Heart left ventricle (tissue), 13 donors: ENCODE measurements at regions not wholly inside any gene's neighbourhood (a gene's known extent, or its start where the extent isn't known, plus 50 kb on each side); places are given as distances from the start of the nearest gene placed in this dataset.

Experiments
- POLR2A ChIP-seq, 2 donors: fragments of 450-650 bp; IDR thresholded peaks; one replicate each; pipeline ENCODE4 v1.6.1; 2017; ENCODE audit warnings: antibody characterized with exemption in 2 of 2, mild to moderate bottlenecking in 2 of 2, moderate library complexity in 2 of 2
- TF ChIP-seq, protein P1 (sequence below), 12 donors: fragments of 200-600 bp; sonication (generic) in 4 of 12; IDR thresholded peaks; one replicate each; pipeline versions ENCODE4 v1.5.0 to v1.8.0; 2018 to 2022; ENCODE audit warnings: antibody characterized with exemption in 12 of 12, mild to moderate bottlenecking in 5 of 12
- donor health status: ischemic (EF 13 %, LVEDD 7.1; RV severe dilation, severe dysfunction).
- donor health status: DM: no; HTN: yes; CAD: no.
- donor health status: DM: no; HTN: no; CAD: no.
- donor health status: ischemic (EF 25% LVEDD 6.9; RV normal size, moderate dysfunction).
- donor health status: ischemic (EF 25% LVEDD 5.7; RV mildly dilated, moderate dysfunction).
- donor health status: ischemic (EF 35%, LVEDD 5.7; RV mildly dilated, moderate dysfunction).
- donor health status: nonischemic (EF 11% LVEDD 7.7; RV severe dilation, severe dysfunction).
- donor health status: DM: yes; HTN: yes; CAD: no.
- donor health status: PGD.
- donor health status: ischemic (EF 29% LVEDD 5.4; RV normal size, mild dysfunction).
- donor health status: nonischemic (EF 23%, LVEDD 6.1; RV moderate dilation, normal function).

DNA sequence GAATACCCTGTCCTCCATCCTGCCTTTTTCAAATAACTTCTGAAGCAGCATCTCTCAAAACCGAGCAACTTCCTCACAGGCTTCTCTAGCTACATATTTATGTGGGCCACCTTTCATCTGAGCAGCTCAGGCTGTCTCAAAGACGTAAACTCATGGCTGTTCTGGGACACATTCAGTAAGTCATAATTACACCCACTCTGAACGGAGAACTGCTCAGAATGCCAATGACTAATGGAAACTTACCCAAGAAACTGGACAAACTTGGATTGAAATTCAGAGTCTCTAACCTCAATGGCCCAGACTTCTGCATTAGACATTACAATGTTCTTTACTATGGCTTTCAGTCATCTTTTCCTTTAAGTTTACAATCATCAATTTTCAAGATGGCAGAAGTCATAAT, 145.2 kb downstream of the RAD51AP2 start:
- TF ChIP-seq, protein P1, sequence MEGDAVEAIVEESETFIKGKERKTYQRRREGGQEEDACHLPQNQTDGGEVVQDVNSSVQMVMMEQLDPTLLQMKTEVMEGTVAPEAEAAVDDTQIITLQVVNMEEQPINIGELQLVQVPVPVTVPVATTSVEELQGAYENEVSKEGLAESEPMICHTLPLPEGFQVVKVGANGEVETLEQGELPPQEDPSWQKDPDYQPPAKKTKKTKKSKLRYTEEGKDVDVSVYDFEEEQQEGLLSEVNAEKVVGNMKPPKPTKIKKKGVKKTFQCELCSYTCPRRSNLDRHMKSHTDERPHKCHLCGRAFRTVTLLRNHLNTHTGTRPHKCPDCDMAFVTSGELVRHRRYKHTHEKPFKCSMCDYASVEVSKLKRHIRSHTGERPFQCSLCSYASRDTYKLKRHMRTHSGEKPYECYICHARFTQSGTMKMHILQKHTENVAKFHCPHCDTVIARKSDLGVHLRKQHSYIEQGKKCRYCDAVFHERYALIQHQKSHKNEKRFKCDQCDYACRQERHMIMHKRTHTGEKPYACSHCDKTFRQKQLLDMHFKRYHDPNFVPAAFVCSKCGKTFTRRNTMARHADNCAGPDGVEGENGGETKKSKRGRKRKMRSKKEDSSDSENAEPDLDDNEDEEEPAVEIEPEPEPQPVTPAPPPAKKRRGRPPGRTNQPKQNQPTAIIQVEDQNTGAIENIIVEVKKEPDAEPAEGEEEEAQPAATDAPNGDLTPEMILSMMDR (IDR thresholded peaks at IDR 0.05), result no peak
- TF ChIP-seq POLR2A (IDR thresholded peaks at IDR 0.05), result no peak
